Smooth muscle cell (in vitro differentiated cells): ENCODE measurements at regions not wholly inside any gene's neighbourhood (a gene's known extent, or its start where the extent isn't known, plus 50 kb on each side); places are given as distances from the start of the nearest gene placed in this dataset.

Experiments
- DNase-seq: peaks from one replicate; lab custom pipeline; 2025; ENCODE audit not compliant: unreplicated experiment; lab: John Stamatoyannopoulos, UW
- H2AFZ ChIP-seq: fragments of 200-600 bp; sonication (generic); 2 replicates; pipeline ENCODE4 v1.6.0; 2016; ENCODE audit warnings: antibody characterized with exemption, low read depth, mild to moderate bottlenecking
- H3F3A ChIP-seq: fragments of 200-600 bp; sonication (generic); 2 replicates; pipeline ENCODE4 v1.6.0; 2017; ENCODE audit warnings: antibody characterized with exemption, low read depth
- H3K27ac ChIP-seq: fragments of 200-600 bp; sonication (generic); 2 replicates; pipeline ENCODE4 v1.5.1; 2016; ENCODE audit warnings: low read depth, mild to moderate bottlenecking
- H3K27me3 ChIP-seq: fragments of 200-600 bp; sonication (generic); 2 replicates; pipeline ENCODE4 v1.6.1; 2016; ENCODE audit warnings: low read depth, mild to moderate bottlenecking
- H3K36me3 ChIP-seq: fragments of 200-600 bp; sonication (generic); 2 replicates; pipeline ENCODE4 v1.5.1; 2016; ENCODE audit warnings: low read depth
- H3K4me1 ChIP-seq: fragments of 200-600 bp; sonication (generic); 2 replicates; pipeline ENCODE4 v1.5.1; 2016; ENCODE audit warnings: low read depth
- H3K4me2 ChIP-seq: fragments of 200-600 bp; sonication (generic); 2 replicates; pipeline ENCODE4 v1.6.0; 2016; ENCODE audit warnings: mild to moderate bottlenecking
- H3K4me3 ChIP-seq: fragments of 200-600 bp; sonication (generic); 2 replicates; pipeline ENCODE4 v1.5.1; 2016; ENCODE audit warnings: mild to moderate bottlenecking
- H3K79me2 ChIP-seq: fragments of 200-600 bp; sonication (generic); 2 replicates; pipeline ENCODE4 v1.6.0; 2016; ENCODE audit warnings: low read depth, mild to moderate bottlenecking
- H3K9ac ChIP-seq: fragments of 200-600 bp; sonication (generic); 2 replicates; pipeline ENCODE4 v1.6.0; 2016; ENCODE audit warnings: low read depth
- H3K9me3 ChIP-seq: fragments of 200-600 bp; sonication (generic); replicated peaks from 2 replicates; pipeline ENCODE4 v1.5.1; 2016; ENCODE audit warnings: low read depth
- H4K20me1 ChIP-seq: fragments of 200-600 bp; sonication (generic); 2 replicates; pipeline ENCODE4 v1.6.0; 2016; ENCODE audit warnings: low read depth
- CTCF ChIP-seq: fragments of 200-600 bp; sonication (generic); IDR thresholded peaks from 2 replicates; pipeline ENCODE4 v1.5.1; 2017; ENCODE audit warnings: borderline replicate concordance, mild to moderate bottlenecking, antibody characterized with exemption; ENCODE audit not compliant: insufficient read depth, poor library complexity, severe bottlenecking
- WGBS: methylation state at CpG from one replicate; pipeline ENCODE4 v1.1.7; 2016; ENCODE audit warnings: low lambda C conversion rate; 5-methylcytosine and 5-hydroxymethylcytosine counted together

DNA sequence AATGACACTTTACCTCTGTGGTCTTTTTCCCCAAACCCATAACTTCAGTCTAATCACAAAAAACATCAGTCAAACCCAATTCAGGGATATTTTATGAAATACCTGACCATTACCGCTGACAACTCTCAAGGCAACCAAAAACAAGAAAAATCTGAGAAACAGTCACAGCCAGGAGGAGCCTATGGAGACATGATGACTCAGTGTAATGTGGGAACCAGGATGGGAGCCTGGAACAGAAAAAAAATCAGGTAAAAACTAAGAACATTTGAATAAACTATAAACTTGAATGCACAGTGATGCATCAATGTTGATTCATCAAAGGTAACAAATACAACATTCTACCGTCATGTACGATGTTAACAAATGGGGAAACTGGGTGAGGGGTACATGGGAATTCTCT lies 84.1 kb upstream of the TSHZ2 start:
- Histone ChIP-seq H3K9ac (no peak overlapping the region), H3K4me2 (no peak overlapping the region), H3K79me2 (no peaks in the 10 kb centered on the region), H3K27ac (no peak overlapping the region), H3K9me3 (no peaks in the 10 kb centered on the region), H3K4me3 (no peak overlapping the region), H3F3A (no peaks in the 10 kb centered on the region), H3K27me3 (no peaks in the 10 kb centered on the region), H4K20me1 (no peaks in the 10 kb centered on the region), H3K4me1 (no peaks in the 10 kb centered on the region), H2AFZ (no peak overlapping the region), H3K36me3 (no peaks in the 10 kb centered on the region)
- TF ChIP-seq CTCF = no peak
- no peak for DNase-seq
- WGBS = 86% methylated on average over 3 of the region's 3 CpGs

DNA sequence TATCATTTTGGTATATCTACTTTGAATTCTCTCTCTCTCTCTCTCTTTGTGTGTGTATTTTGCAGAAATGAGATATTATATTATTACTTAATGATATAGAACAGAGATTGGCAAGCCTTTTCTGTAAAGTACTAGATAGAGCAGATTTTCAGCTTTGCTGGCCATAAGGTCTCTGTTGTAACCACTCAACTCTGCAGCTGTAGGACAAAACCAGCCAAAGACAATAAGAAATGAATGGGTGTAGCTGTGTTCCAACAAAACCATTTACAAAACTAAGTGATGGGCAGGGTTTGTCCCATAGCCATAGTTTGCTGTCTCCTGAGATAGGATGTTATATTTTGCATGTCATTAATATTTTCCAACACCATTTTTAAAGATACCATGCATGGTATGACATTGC lies 91.2 kb upstream of the TSHZ2 start:
- Histone ChIP-seq H3K4me1 (no peaks in the 10 kb centered on the region), H3F3A (no peaks in the 10 kb centered on the region), H3K4me2 (no peak overlapping the region), H3K79me2 (no peaks in the 10 kb centered on the region), H3K9me3 (peaks cover 3% of the 10 kb centered on the region), H3K36me3 (no peaks in the 10 kb centered on the region), H3K27ac (no peak overlapping the region), H2AFZ (no peak overlapping the region), H3K27me3 (peaks cover 4% of the 10 kb centered on the region), H3K4me3 (no peak overlapping the region), H3K9ac (no peak overlapping the region), H4K20me1 (no peaks in the 10 kb centered on the region)
- TF ChIP-seq CTCF = no peak
- no peak for DNase-seq

GRCh38 chr20:52880259-52880658 lies 91.9 kb upstream of the TSHZ2 start:
- Histone ChIP-seq H3K4me3 (no peak overlapping the region), H2AFZ (no peak overlapping the region), H3K36me3 (no peaks in the 10 kb centered on the region), H3F3A (no peaks in the 10 kb centered on the region), H3K27ac (no peak overlapping the region), H3K4me2 (no peak overlapping the region), H3K79me2 (no peaks in the 10 kb centered on the region), H3K4me1 (no peaks in the 10 kb centered on the region), H3K9me3 (peaks cover 3% of the 10 kb centered on the region), H3K27me3 (peaks cover 4% of the 10 kb centered on the region), H4K20me1 (no peaks in the 10 kb centered on the region), H3K9ac (no peak overlapping the region)
- no peak for TF ChIP-seq CTCF
- WGBS = 74% methylated on average over 3 of the region's 3 CpGs
- DNase-seq = no peak

GRCh38 chr20:52874241-52874640 lies 97.9 kb upstream of the TSHZ2 start:
- 90% methylated on average over 3 of the region's 3 CpGs for WGBS
- H3F3A ChIP-seq = no peaks in the 10 kb centered on the region
- no peaks in the 10 kb centered on the region for H3K9me3 ChIP-seq
- H4K20me1 ChIP-seq = no peaks in the 10 kb centered on the region
- H3K79me2 ChIP-seq = no peaks in the 10 kb centered on the region
- H3K4me3 ChIP-seq = no peak overlapping the region
- TF ChIP-seq CTCF = no peak
- no peak overlapping the region for H3K9ac ChIP-seq
- no peak overlapping the region for H3K27ac ChIP-seq
- no peak overlapping the region for H3K4me2 ChIP-seq
- H3K36me3 ChIP-seq = no peaks in the 10 kb centered on the region
- no peak for DNase-seq
- no peak overlapping the region for H2AFZ ChIP-seq
- H3K27me3 ChIP-seq = peaks cover 6% of the 10 kb centered on the region
- H3K4me1 ChIP-seq = no peaks in the 10 kb centered on the region
